ENCODE measurements at regions not wholly inside any gene's neighbourhood (a gene's known extent, or its start where the extent isn't known, plus 50 kb on each side); places are given as distances from the start of the nearest gene placed in this dataset.

GRCh38 chr14:65333943-65334687 is 78.4 kb upstream of the FUT8 start:
- ATAC-seq (ENCODE audit: low FRiP score in 2 of 2) (peak in 1 of 2 donors; percentile 30), DNase-seq (no peak)
- no peak for TF ChIP-seq EP300 (IDR thresholded peaks at IDR 0.05)
- no peak for TF ChIP-seq CTCF (IDR thresholded peaks at IDR 0.05)
- no peak for TF ChIP-seq POLR2AphosphoS5 (IDR thresholded peaks at IDR 0.05)
- TF ChIP-seq POLR2A (IDR thresholded peaks at IDR 0.05): no peak
- Histone ChIP-seq H3K4me3 (no peak overlapping the region), H3K36me3 (no peaks in the 10 kb centered on the region), H3K9me3 (no peaks in the 10 kb centered on the region), H3K4me1 (peaks cover 17 to 47% (median 23%) of the 10 kb centered on the region in 4 donors), H3K27me3 (no peaks in the 10 kb centered on the region), H3K27ac (peak overlapping the region in 3 of 4 donors; percentile 61 to 75 (median 69))
- WGBS, 2 donors: 52 to 56% methylated on average over 8 of the region's 8 CpGs

- H3K4me1 ChIP-seq: peaks cover 17 to 47% (median 23%) of the 10 kb centered on the region in 4 donors
- H3K27ac ChIP-seq: peak overlapping the region in 3 of 4 donors; percentile 61 to 75 (median 69)
- H3K9me3 ChIP-seq: no peaks in the 10 kb centered on the region
- TF ChIP-seq POLR2A (IDR thresholded peaks at IDR 0.05) (no peak), EP300 (IDR thresholded peaks at IDR 0.05) (peak in 1 of 4 donors; percentile 46), CTCF (IDR thresholded peaks at IDR 0.05) (no peak), POLR2AphosphoS5 (IDR thresholded peaks at IDR 0.05) (no peak)
- peak in 1 of 2 donors; percentile 58 for DNase-seq
- WGBS, 2 donors: 31 to 42% methylated on average over 8 of the region's 8 CpGs
- peak in 1 of 2 donors; percentile 79 for ATAC-seq (ENCODE audit: low FRiP score in 2 of 2)
- H3K36me3 ChIP-seq: no peaks in the 10 kb centered on the region
- no peaks in the 10 kb centered on the region for H3K27me3 ChIP-seq
- H3K4me3 ChIP-seq: no peak overlapping the region
Measured at GRCh38 chr14:65334765-65335410, 77.6 kb upstream of the FUT8 start.

- ATAC-seq (ENCODE audit: low FRiP score in 2 of 2) (no peak), DNase-seq (peak in 1 of 2 donors; percentile 50)
- Histone ChIP-seq H3K4me3 (no peak overlapping the region), H3K9me3 (no peaks in the 10 kb centered on the region), H3K36me3 (no peaks in the 10 kb centered on the region), H3K4me1 (peaks cover 17 to 44% (median 23%) of the 10 kb centered on the region in 4 donors), H3K27ac (peak overlapping the region in 3 of 4 donors; percentile 61 to 75 (median 69)), H3K27me3 (no peaks in the 10 kb centered on the region)
- no peak for TF ChIP-seq POLR2AphosphoS5 (IDR thresholded peaks at IDR 0.05)
- WGBS, 2 donors: 66 to 67% methylated on average over 4 of the region's 4 CpGs
Measured at GRCh38 chr14:65335411-65335947, 77.1 kb upstream of the FUT8 start.

- no peaks in the 10 kb centered on the region for H3K27me3 ChIP-seq
- H3K4me1 ChIP-seq: peaks cover 17 to 42% (median 23%) of the 10 kb centered on the region in 4 donors
- H3K27ac ChIP-seq: peak overlapping the region in 2 of 4 donors; percentile 69 to 75
- no peaks in the 10 kb centered on the region for H3K9me3 ChIP-seq
- peak in 1 of 2 donors; percentile 50 for DNase-seq
- H3K36me3 ChIP-seq: no peaks in the 10 kb centered on the region
- no peak overlapping the region for H3K4me3 ChIP-seq
- no peak for TF ChIP-seq EP300 (IDR thresholded peaks at IDR 0.05)
- TF ChIP-seq CTCF (IDR thresholded peaks at IDR 0.05): no peak
- TF ChIP-seq POLR2AphosphoS5 (IDR thresholded peaks at IDR 0.05): no peak
- no peak for TF ChIP-seq POLR2A (IDR thresholded peaks at IDR 0.05)
- WGBS, 2 donors: 54 to 69% methylated on average over 2 of the region's 2 CpGs
- peak in 1 of 2 donors; percentile 9 for ATAC-seq (ENCODE audit: low FRiP score in 2 of 2)
Measured at GRCh38 chr14:65336191-65336591, 76.3 kb upstream of the FUT8 start.

- peaks cover 8 to 25% (median 11%) of the 10 kb centered on the region in 4 donors for H3K4me1 ChIP-seq
- 91 to 93% methylated on average over 4 of the region's 4 CpGs for WGBS, 2 donors
- no peaks in the 10 kb centered on the region for H3K36me3 ChIP-seq
- no peak overlapping the region for H3K4me3 ChIP-seq
- no peak for ATAC-seq (ENCODE audit: low FRiP score in 2 of 2)
- H3K9me3 ChIP-seq: no peaks in the 10 kb centered on the region
- no peaks in the 10 kb centered on the region for H3K27me3 ChIP-seq
- TF ChIP-seq POLR2AphosphoS5 (IDR thresholded peaks at IDR 0.05): no peak
- TF ChIP-seq CTCF (IDR thresholded peaks at IDR 0.05): no peak
- TF ChIP-seq POLR2A (IDR thresholded peaks at IDR 0.05): no peak
- H3K27ac ChIP-seq: no peak overlapping the region
- DNase-seq: no peak
Measured at GRCh38 chr14:65339866-65340265, 72.7 kb upstream of the FUT8 start.

Data from upper lobe of left lung (tissue), 6 donors.